WI38 (cell line): ENCODE measurements at regions not wholly inside any gene's neighbourhood (a gene's known extent, or its start where the extent isn't known, plus 50 kb on each side); places are given as distances from the start of the nearest gene placed in this dataset.

Experiments used
- H3K4me3 ChIP-seq: 2 replicates; pipeline ENCODE4 v1.5.1; 2011; ENCODE audit warnings: low read depth, mild to moderate bottlenecking, control low read depth, low read length
- TF ChIP-seq, protein P1 (sequence below): IDR thresholded peaks from 2 replicates; pipeline ENCODE4 v1.5.1; 2012; ENCODE audit warnings: low read depth, mild to moderate bottlenecking, control low read depth, low read length

DNA sequence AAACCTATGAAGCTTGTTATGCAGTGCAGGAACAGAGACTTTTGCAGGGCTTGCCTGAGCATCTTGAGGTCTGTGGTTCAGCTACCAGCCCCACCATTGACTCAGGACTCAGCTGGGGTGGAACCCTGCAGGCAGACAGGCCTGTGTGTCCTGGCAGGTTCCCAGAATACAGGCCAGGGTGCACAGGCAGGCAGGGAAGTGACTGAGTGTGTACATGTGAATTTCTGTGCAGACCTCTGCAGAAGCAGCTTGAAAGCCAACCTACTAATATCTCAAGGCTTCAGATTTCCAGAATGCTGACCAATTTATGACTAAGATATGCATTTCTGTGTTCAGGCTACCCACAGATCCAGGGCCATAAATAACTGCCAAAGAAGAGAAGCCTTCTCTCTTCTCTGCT is 254.4 kb downstream of the DLEU7 start:
- TF ChIP-seq, protein P1, sequence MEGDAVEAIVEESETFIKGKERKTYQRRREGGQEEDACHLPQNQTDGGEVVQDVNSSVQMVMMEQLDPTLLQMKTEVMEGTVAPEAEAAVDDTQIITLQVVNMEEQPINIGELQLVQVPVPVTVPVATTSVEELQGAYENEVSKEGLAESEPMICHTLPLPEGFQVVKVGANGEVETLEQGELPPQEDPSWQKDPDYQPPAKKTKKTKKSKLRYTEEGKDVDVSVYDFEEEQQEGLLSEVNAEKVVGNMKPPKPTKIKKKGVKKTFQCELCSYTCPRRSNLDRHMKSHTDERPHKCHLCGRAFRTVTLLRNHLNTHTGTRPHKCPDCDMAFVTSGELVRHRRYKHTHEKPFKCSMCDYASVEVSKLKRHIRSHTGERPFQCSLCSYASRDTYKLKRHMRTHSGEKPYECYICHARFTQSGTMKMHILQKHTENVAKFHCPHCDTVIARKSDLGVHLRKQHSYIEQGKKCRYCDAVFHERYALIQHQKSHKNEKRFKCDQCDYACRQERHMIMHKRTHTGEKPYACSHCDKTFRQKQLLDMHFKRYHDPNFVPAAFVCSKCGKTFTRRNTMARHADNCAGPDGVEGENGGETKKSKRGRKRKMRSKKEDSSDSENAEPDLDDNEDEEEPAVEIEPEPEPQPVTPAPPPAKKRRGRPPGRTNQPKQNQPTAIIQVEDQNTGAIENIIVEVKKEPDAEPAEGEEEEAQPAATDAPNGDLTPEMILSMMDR = no peak
- no peak overlapping the region for H3K4me3 ChIP-seq

DNA sequence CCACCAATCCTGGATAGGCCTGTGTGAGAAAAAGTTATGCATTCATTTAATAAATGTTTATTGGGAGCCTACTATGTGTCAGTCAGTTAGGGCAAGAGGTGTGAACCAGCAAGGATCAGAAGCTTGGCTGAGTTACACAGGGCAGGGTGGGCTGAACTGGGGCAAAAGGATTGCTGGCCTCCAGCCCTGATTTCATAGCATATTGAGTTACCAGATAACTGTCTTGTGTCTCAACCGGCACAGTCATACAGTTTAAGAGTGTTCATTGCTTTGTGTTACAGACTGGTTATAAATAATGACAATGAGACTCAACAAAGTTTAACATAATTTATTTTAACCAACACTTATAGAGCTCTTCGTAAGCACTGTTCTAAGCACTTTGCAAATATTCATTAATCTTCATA is 253.8 kb downstream of the DLEU7 start:
- H3K4me3 ChIP-seq = no peak overlapping the region
- TF ChIP-seq, protein P1 = no peak

DNA sequence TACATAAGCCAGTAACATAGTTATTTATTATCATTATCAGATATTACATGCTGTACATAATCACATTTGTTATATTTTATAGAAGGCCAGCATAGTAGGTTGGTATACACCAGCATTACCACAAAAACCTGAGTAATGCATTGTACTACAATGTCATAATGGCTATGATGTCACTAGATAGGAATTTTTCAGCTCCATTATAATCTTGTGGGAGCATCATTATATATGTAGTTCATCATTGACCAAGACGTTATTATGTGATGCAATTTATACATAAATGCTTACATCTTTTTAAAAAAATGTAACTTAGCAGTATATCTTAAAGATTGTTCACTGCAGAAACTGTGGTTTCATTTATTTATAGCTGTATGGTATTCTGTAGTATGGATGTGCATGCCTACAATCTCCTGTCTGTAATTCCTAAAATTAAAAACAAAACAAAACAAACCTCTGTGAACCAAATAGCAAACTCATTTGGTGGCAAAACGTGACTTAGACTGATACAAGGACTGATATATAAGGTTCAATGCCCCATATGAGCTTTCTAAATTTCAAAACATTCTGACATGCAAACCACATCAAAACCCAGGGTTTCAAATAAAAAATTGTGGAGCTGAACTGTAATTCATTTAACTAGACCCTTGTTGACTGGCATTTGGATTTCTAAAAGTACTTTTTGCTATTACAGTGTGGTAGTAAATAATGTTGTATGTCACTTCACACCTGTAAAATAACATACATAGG is 250.9 kb downstream of the DLEU7 start:
- no peak overlapping the region for H3K4me3 ChIP-seq
- TF ChIP-seq, protein P1 = no peak

DNA sequence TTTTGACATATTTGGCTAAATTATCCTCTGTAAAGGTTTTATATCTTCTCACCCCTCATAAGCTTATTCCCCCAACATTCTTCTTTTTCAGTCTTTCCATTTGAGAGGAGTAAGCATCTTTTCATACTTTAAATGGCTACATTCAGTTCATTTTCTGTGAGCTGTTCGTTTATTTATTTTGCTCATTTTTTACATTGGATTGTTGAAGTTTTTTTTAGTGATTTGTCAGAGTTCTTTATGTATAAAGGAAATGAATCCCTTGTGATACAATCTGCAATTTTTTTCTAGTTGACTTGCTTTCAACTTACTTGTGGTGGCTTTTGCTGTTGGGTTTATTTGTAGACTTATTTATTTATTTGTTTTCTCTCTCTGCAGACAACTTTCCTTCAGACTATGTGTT is 250.3 kb downstream of the DLEU7 start:
- TF ChIP-seq, protein P1 = no peak
- H3K4me3 ChIP-seq = no peak overlapping the region

DNA sequence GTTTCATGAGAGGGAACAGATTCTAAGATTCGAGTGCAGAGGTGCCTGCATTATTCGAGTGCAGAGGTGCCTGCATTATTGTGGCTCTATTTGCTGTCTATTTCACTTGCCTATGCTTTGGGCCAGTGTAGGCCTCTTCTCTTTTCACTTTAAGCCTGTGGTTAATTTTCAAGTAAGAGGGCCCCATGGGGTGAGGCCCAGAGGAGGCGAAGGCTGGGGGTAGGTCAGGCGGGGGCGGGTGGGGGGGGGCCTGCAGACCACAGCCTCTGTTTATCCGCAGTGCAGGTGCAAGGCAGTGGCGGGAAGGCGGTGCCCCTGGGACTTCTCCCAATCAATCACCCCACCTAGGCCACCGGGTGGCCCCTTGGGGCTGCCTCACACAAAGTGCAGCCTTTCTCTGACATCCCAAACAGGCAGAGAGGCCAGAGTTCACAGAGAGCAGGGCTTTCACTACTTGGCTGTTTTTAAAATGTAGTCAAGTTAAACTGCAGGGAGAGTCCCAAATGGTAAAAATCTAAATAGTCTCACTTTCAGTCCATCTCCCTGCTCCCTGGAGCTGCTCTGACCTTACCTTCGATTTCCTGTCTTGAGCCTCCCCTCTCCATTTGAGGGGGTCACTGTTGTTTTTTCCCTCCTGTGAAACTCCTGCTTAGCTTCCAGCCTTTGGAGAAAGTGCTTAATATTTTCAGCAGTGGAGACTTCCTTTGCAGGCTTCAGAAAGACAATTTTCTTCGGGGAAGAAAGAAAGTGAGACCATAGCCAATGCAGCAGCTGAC is 249.0 kb downstream of the DLEU7 start:
- H3K4me3 ChIP-seq = no peak overlapping the region
- TF ChIP-seq, protein P1 = no peak

DNA sequence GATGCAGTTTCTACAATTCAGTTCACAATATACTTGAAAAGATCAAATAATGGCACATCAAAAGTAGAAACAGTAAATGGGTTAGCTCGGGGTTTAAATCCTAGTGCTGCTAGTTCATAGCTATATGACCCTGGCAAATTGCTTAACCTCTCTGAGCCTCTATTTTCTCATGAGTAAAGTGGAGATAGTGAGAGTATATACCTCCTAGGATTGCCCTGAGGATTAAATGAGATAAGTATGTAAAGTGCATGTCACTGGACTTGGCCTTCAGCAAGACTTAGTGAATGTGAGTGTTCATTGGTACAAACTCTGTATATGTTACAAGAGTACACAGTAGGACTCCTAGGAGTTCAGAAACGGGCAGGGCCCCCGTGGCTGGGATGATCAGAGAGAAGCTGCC is 248.3 kb downstream of the DLEU7 start:
- no peak overlapping the region for H3K4me3 ChIP-seq
- TF ChIP-seq, protein P1 = no peak

DNA sequence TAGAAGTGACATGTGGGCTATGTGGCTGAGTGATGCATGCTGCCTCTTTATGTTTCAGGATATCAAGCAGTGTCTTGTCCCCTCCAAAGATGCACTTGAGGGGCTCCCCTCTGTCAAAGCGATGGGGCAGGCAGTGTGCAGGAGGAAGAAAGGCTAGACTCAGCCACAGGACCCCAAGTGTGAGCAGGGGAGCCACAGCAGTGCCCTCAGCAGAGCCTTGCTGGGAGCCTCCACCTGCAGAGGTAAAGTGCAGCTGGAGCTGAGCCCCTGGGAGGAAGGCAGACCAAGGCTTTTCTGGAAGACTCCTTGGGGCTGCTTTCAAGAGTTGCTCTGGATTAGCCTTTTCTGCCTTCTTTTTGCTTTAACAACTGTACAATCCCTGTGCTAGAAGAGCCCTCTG is 247.3 kb downstream of the DLEU7 start:
- H3K4me3 ChIP-seq = no peak overlapping the region
- TF ChIP-seq, protein P1 = no peak
